GOT3 (cell line): ENCODE measurements at regions not wholly inside any gene's neighbourhood (a gene's known extent, or its start where the extent isn't known, plus 50 kb on each side); places are given as distances from the start of the nearest gene placed in this dataset.

ENCODE experiments used
- DNase-seq: peaks from one replicate; lab custom pipeline; 2025; ENCODE audit warnings: mixed read lengths; lab: John Stamatoyannopoulos, UW

DNA sequence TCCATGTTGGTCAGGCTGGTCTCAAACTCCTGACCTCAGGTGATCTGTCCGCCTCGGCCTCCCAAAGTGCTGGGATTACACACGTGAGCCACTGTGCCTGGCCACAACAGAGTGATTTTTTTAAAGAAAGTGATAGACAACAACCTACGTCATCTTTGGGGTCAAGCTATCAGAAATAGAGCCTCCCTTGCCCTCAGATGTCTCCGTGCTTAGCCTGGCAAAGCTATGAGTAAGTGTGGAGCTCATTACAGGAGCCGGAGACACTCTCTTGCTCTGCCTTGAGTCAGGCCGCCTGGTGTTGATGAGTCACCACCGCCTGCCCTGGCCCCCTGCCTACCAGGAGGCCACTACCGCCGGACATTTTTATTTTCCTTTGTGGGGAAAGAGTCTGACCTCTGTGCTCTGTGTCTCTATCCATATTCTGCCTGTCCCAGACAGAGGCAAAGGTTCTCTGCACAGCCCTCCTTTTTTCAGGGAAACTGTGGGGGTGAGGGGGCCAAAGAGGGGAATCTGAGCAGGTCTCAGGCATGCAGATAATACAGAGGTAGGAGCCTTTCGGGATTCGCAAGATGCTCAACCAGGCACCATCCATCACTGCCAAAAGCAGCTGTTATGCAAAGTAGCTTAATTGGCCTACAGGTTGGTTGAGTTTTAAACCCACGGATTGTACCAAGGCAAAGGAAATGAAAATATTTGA, 123.7 kb upstream of the CPEB4 start:
- peak; percentile 76 for DNase-seq

DNA sequence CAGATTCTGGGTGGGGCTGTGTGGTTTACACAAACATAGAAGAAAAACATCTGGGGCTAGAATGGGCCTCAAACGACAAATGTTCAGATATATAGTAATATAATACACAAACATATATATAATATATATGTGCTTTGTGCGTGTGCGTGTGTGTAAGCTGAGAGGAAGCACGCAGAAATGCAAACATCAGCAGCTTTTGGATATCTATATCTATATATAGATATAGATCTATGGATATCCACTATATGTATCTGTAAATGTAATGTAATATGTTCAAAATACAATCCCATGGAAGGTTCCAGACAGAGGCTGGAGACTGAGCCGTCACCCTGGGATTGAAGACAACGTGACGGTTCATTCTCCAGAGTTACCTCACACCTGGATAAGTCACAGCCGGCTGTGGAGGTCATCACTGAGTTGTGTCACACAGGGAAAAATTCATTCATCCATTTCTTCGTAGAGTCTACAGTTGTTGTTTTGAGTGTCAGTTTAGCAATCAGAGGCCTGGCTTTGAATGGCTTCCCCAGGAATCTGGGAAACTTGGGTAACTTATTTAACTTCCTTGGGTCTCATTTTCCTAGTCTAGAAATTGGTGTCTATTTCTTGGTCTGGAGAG, 123.0 kb upstream of the CPEB4 start:
- DNase-seq, result no peak

DNA sequence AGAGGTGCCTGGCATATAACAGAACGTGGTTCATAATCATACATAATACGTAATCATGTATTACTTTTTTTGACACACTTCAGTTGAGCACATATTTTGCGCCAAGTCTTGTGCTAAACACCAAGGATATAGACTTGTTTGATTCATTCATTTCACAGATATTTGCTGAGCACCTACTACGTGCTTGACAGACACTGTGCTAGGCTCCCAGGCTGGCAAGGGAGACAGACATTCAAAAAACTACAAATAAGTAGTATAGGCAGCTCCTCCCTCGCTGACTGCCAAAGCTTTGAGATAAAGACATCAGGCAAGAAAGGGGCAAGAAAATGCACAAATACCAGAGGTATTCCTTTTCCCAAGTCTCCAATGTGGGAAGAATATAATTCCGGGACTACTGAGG, 122.5 kb upstream of the CPEB4 start:
- no peak for DNase-seq

- no peak for DNase-seq
These were observed 120.4 kb upstream of the CPEB4 start for GRCh38 chr5:173767574-173768266.

DNA sequence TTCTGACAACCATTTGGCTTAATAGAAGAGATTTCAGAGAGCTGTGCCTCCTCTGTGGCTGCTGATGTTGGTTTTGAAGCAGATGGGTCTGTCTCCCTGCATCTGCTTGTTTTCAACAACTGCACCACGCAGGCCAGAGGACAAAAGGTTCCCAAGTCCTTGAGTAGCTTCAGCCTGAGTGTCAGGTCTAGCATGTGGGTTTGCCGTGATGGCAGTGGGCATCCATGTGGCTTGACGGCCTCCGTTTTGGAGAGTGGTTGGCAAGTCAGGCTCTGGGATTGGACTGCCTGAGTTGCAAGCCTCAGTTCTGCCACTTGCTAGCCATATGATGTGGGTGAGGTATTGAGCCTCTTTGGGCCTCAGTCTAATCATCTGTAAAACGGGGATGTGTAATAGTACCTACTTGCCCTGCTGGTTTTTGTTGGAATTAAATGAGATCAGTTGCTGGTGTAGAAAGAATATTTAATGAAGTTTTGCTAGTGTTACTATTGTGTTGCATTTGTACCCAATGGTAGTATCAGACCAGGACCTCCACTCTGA, 119.8 kb upstream of the CPEB4 start:
- no peak for DNase-seq

DNA sequence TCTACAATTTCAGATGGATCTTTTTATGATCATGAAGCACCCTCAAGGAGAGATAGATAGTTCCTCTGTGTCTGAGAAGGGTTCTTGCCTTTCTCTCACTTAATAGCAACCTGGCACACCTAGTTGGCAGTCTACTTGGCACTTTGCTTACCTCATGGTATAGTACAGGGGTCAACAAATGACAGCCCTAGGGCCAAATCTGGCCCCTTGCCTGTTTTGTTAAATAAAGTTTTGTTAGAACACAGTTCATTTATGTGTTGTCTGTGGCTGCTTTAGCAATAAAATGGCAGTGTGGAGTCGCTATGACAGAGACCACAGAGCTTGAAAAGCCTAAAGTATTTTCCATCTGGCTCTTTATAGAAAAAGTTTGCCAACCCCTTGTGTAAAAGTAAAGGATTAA, 119.3 kb upstream of the CPEB4 start:
- DNase-seq, result no peak

- no peak for DNase-seq
These were observed 117.5 kb upstream of the CPEB4 start for GRCh38 chr5:173770637-173771036.

- no peak for DNase-seq
These were observed 116.9 kb upstream of the CPEB4 start for GRCh38 chr5:173771121-173771724.

DNA sequence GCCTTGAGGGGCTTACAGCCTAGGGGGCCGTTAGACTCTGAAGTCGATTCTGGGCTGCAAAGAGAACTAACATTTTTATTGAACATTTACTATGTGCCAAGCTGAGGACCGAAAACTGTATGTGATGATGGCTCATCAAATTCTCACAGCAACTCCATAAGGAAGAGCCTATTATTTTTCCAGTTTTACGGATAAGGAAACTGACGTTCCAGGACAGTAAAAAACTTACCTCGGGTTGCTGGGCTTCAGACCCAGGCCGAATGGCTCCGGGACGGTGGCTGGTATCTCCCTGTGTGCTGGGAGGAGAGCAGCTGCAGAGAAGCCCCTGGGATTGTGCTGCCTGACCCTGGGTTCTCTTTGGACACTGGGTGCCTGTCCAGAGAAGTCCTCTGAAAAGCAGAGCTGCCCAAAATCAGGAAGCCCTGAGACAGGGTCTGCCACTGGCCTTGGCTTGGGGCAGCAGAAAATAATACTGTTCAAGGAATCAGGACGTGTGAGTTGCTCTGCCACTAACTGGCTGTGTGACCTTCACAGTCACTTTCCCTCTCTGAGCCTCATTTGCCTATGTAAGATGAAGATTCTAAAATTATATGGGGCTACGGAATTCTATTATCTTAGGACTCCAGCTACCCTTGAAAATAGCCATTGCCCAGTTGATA, 116.3 kb upstream of the CPEB4 start:
- DNase-seq, result no peak

DNA sequence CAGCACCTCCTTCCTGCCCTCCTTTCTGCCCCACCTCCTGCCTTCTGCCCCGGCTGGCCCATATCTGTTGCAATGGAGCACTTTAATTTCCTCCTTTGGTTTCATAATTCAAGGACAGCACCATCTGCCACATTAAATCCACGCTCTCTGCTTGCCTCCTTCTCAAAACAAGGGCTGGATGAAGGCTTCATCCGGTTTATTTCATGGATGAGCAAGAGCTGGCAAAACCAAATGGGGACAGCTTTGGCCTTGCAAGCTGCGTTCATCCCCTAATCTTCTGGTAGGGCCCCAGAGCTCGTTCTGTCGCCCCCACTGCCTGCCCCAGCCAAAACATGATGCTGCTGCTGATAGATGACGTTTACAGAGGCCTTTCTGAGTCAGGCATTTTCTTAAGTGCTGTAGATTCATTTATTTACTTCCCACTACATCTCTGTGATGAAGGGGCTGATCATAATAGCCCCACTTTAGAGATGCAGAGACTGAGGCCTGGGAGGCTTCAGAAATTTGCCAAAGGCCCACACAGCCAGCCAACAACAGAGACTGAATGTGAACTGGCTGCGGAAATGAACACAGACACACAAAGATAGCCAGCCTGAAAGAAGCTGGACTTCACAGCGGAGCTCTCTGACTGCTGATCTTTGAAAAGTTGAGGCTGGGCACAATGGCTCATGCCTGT, 115.6 kb upstream of the CPEB4 start:
- DNase-seq, result no peak

DNA sequence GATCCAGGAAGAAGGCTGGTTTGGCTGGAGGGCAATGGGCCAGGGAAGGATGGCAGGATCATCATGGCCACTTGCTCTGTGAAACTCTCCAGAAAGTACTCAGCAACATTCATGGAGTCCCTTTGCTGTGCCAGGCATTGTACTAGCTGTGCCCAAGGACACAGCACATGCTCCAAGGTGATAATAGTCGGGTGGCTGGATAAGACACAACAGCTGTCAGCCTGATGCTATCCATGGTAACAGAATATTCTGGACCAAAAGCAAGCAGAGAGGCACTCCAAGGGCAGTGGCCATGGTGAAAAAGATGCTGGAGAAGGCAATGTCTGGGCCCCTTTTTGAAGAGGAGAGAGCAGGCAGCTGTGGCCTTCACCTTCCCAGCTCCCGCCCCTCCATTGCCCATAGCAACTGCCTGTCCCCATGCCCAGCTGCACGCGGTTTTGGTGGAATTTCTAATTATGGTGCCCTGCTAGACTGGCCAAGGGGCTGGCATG, 113.8 kb upstream of the CPEB4 start:
- no peak for DNase-seq

DNA sequence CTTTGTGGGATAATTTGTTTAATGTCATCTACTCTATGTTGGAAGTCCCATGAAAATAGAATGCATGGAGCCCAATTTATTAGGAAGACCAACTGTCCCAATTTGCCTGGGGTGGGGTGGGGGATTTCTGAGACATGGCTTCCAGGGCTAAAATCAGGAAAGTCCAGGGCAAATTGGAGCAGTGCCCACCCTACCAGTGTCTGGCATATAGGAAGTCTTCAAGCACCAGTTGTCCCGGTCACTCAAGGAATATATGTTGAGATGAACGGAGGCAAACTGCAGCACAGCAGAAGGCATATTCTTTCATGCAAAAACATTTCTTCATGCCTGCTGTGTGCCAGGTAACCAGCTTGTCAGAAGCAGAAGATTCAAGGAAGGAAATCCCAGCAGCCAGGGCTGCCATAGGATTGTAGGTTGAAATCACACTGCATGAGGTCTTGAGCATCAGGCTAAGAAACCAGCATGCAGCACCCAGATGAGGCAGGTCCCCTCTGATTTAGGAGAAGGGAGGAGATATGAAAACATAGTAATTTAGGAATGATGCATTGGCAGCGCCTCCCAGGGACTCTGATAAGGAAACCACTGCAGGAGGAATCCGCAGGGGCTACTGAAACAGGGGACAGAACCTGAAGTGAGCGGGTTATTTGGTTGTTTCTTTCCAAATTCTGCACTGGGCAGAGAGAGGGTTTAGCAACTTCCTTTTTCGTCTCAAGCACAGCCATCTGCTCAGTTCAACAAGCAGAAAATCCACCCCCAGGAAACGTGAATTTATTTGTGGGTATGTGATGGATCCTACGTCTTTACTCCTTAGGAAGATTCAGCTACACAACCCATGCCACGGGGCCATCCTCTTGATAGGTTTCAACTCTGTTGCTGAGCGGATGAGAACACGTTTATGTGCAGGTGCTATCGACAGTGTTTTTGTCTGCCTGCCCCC, 112.6 kb upstream of the CPEB4 start:
- no peak for DNase-seq

DNA sequence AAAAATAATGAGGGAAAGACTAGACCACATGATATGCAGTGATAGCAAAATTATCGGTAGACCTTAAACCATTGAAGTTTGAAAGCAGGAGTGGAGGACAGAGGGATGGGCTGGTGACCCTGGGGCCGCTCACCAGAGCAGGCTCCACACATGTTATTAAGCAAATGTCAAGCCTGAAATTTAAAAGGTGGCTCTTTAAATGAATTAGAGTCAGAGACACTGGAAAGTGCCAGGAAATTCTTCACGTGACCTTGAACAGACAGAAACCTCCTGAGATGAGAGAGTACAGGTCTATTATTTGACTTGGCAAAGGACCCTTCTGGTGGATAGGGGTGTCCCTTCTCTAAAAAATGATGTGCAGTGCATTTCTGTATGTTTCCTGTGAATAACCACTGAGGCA, 111.0 kb upstream of the CPEB4 start:
- no peak for DNase-seq

DNA sequence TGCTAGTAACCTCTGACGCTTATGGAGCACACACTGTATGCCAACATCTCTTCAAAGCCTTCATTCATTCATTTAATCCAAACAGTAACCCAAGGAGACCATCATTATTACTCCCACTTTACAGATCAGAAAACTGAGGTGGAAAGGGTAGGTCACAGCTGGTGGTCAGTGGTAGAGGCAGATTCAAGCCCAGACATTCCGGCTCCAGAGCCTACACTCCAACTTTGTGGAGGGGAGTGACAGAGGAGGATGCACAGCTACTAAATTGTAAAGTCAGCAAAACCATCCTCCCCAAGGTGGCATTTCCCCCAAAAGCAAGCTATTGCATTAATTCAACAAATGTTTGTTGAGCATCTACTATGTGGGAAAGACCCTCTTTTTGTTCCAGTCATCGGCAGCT, 110.5 kb upstream of the CPEB4 start:
- DNase-seq, result no peak

GRCh38 chr5:173778152-173778782, 109.9 kb upstream of the CPEB4 start:
- DNase-seq, result no peak

DNA sequence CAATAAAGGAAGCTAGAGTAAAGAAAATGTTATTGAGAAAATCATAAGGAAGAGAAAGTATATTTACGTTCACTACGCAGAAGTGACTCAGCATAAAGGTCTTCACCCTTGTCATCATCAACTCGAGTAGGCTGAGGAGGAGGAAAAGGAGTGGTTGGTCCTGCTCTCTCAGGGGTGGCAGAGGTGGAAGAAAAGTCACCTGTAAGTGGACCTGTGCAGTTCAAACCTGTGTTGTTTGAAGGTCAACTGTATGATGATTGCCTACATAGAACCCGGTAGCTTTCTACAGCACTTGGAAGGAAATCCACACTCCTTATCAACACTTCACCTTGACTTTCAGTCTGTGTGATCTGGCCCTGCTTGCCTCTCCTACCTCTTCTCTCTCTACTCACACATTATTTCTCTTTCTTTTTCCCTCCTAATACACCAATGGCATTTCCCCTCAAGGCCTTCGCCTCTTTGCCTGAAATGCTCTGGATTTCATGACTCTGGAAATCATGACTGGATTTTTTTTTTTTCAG, 109.3 kb upstream of the CPEB4 start:
- DNase-seq, result no peak

- no peak for DNase-seq
These were observed 107.6 kb upstream of the CPEB4 start for GRCh38 chr5:173780235-173781234.

GRCh38 chr5:173781432-173781815, 106.7 kb upstream of the CPEB4 start:
- no peak for DNase-seq
